ENCODE measurements at regions not wholly inside any gene's neighbourhood (a gene's known extent, or its start where the extent isn't known, plus 50 kb on each side); places are given as distances from the start of the nearest gene placed in this dataset.

DNA sequence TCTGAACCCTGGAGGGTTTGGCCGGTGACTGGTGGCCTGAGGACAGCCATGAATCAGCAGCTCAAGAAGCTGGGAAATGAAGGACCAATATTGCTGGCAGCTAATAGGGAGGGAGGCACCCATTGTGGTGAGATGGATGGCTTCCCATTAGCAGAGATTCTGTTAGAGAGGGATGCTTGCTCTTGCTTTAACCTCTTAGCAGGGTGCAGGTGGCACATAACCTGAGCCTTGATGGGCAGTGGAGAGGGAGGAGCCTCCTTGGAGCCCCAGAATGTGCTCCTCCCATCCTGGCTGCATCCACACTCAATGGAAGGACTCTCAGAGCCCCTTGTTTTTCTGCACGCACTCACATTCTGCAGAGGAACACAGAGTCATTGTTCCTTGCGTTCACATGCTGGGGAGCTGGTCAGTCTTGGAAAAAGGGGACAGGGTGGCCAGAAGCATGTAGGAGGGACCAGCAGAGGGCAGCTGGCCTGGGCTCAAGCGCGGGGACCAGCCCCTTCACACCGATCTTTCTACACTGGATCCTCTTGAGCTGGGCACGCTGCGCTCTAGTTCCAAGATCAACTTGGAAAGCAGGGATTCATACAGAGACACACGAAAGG is 161.8 kb downstream of the MED10 start:
- TF ChIP-seq, protein P1, sequence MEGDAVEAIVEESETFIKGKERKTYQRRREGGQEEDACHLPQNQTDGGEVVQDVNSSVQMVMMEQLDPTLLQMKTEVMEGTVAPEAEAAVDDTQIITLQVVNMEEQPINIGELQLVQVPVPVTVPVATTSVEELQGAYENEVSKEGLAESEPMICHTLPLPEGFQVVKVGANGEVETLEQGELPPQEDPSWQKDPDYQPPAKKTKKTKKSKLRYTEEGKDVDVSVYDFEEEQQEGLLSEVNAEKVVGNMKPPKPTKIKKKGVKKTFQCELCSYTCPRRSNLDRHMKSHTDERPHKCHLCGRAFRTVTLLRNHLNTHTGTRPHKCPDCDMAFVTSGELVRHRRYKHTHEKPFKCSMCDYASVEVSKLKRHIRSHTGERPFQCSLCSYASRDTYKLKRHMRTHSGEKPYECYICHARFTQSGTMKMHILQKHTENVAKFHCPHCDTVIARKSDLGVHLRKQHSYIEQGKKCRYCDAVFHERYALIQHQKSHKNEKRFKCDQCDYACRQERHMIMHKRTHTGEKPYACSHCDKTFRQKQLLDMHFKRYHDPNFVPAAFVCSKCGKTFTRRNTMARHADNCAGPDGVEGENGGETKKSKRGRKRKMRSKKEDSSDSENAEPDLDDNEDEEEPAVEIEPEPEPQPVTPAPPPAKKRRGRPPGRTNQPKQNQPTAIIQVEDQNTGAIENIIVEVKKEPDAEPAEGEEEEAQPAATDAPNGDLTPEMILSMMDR (IDR thresholded peaks at IDR 0.05; ENCODE audit: low read length), result no peak
- TF ChIP-seq EZH2phosphoT487 (IDR thresholded peaks at IDR 0.05; ENCODE audit: low read length), result no peak
- TF ChIP-seq EZH2 (optimal IDR thresholded peaks at IDR 0.05; ENCODE audit: low read depth, low read length), result no peak

Data from MM.1S (cell line).